Trophoblast cell (in vitro differentiated cells and primary cell): ENCODE measurements at regions not wholly inside any gene's neighbourhood (a gene's known extent, or its start where the extent isn't known, plus 50 kb on each side); places are given as distances from the start of the nearest gene placed in this dataset.

ENCODE experiments used
- DNase-seq, 2 donors: peaks; one replicate each; pipeline ENCODE4 v3.0.0-alpha.2; 2016
- H2AFZ ChIP-seq: 2 replicates; pipeline ENCODE4 v1.6.1; 2013; ENCODE audit warnings: low read length, moderate library complexity, mild to moderate bottlenecking; ENCODE audit not compliant: insufficient read depth, poor library complexity
- H2AK5ac ChIP-seq: 2 replicates; pipeline ENCODE4 v1.6.1; 2013; ENCODE audit warnings: mild to moderate bottlenecking, low read length
- H2BK120ac ChIP-seq: 2 replicates; pipeline ENCODE4 v1.6.1; 2013; ENCODE audit warnings: low read length, mild to moderate bottlenecking, moderate library complexity; ENCODE audit not compliant: insufficient read depth, poor library complexity
- H2BK12ac ChIP-seq: 2 replicates; pipeline ENCODE4 v1.6.1; 2013; ENCODE audit warnings: mild to moderate bottlenecking, low read length, moderate library complexity
- H2BK5ac ChIP-seq: 2 replicates; pipeline ENCODE4 v1.6.1; 2013; ENCODE audit warnings: low read length, low read depth, moderate library complexity, mild to moderate bottlenecking; ENCODE audit not compliant: poor library complexity
- H3K14ac ChIP-seq: 2 replicates; pipeline ENCODE4 v1.6.1; 2013; ENCODE audit warnings: mild to moderate bottlenecking, low read length
- H3K18ac ChIP-seq: 2 replicates; pipeline ENCODE4 v1.6.1; 2013; ENCODE audit warnings: mild to moderate bottlenecking, low read length
- H3K23ac ChIP-seq: 2 replicates; pipeline ENCODE4 v1.6.1; 2013; ENCODE audit warnings: low read length
- H3K27ac ChIP-seq: 2 replicates; pipeline ENCODE4 v1.5.1; 2013; ENCODE audit warnings: low read depth, mild to moderate bottlenecking, inconsistent platforms, low read length, moderate library complexity
- H3K27me3 ChIP-seq: 2 replicates; pipeline ENCODE4 v1.6.1; 2013; ENCODE audit warnings: inconsistent platforms, mild to moderate bottlenecking, low read length, moderate library complexity; ENCODE audit not compliant: insufficient read depth
- H3K36me3 ChIP-seq, 2 experiments: 1 replicate in 1 of 2; 2 replicates in 1 of 2; pipeline ENCODE4 v1.6.1; 2013; ENCODE audit warnings: low read length in 2 of 2, mild to moderate bottlenecking in 2 of 2, moderate library complexity in 1 of 2; ENCODE audit not compliant: insufficient read depth in 2 of 2, control insufficient read depth in 1 of 2
- H3K4ac ChIP-seq: 2 replicates; pipeline ENCODE4 v1.6.1; 2013; ENCODE audit warnings: low read depth, mild to moderate bottlenecking, low read length, moderate library complexity
- H3K4me1 ChIP-seq, 2 experiments: 1 replicate in 1 of 2; 2 replicates in 1 of 2; pipeline ENCODE4 v1.6.1; 2013; ENCODE audit warnings: low read length in 2 of 2, mild to moderate bottlenecking in 2 of 2, moderate library complexity in 1 of 2; ENCODE audit not compliant: insufficient read depth in 2 of 2, control insufficient read depth in 1 of 2
- H3K4me2 ChIP-seq: 2 replicates; pipeline ENCODE4 v1.6.1; 2013; ENCODE audit warnings: inconsistent platforms, mild to moderate bottlenecking, low read length, moderate library complexity
- H3K4me3 ChIP-seq: 2 replicates; pipeline ENCODE4 v1.5.1; 2013; ENCODE audit warnings: mild to moderate bottlenecking, low read depth, low read length, inconsistent platforms
- H3K79me1 ChIP-seq: one replicate; pipeline ENCODE4 v1.6.1; 2013; ENCODE audit warnings: low read length
- H3K79me2 ChIP-seq: 2 replicates; pipeline ENCODE4 v1.6.1; 2013; ENCODE audit warnings: low read length, mild to moderate bottlenecking; ENCODE audit not compliant: control insufficient read depth, insufficient read depth, poor library complexity
- H3K9ac ChIP-seq: 2 replicates; pipeline ENCODE4 v1.6.1; 2013; ENCODE audit warnings: mild to moderate bottlenecking, low read length
- H3K9me3 ChIP-seq: 2 replicates; pipeline ENCODE4 v1.6.1; 2013; ENCODE audit warnings: low read depth, mild to moderate bottlenecking, control low read depth, inconsistent platforms, low read length; ENCODE audit not compliant: insufficient read depth
- H4K12ac ChIP-seq: 2 replicates; pipeline ENCODE4 v1.6.1; 2013; ENCODE audit warnings: low read depth, mild to moderate bottlenecking, low read length, moderate library complexity
- H4K8ac ChIP-seq: 2 replicates; pipeline ENCODE4 v1.6.1; 2013; ENCODE audit warnings: low read depth, mild to moderate bottlenecking, low read length, moderate library complexity
- H4K91ac ChIP-seq: one replicate; pipeline ENCODE4 v1.6.1; 2013; ENCODE audit warnings: low read depth, mild to moderate bottlenecking, low read length, moderate library complexity
- WGBS: extraction: QIAGEN DNeasy Blood & Tissue Kit; methylation state at CpG from one replicate; pipeline ENCODE4 v1.1.7; 2013; ENCODE audit warnings: missing lambda C conversion rate; ENCODE audit not compliant: insufficient read length, insufficient coverage; ENCODE audit errors: extremely low coverage; 5-methylcytosine and 5-hydroxymethylcytosine counted together

DNA sequence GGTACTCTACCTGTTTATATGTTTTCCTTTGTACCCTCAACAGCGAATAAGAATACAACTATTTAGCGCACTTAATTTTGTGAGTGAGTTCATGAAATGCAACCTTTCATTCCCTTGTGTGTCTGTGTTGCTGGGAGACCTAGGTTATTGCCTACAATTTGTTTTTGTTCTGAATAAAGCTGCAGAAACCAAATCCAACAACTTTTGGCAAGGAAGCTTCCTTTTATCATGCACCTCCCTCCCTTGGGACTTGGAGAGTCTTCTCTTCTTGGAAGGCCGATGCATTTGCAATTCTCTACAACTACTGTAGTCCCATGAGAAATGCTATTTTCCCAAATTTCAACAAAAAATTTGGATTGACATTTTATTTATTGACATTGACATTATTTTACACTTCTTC, 1002.4 kb upstream of the CADM2 start:
- Histone ChIP-seq H3K4ac (no peak overlapping the region), H3K79me1 (no peaks in the 10 kb centered on the region), H2BK120ac (no peak overlapping the region), H3K23ac (no peak overlapping the region), H3K36me3 (no peaks in the 10 kb centered on the region), H3K9me3 (no peaks in the 10 kb centered on the region), H3K4me2 (no peak overlapping the region), H3K27me3 (no peaks in the 10 kb centered on the region), H3K4me3 (no peak overlapping the region), H3K18ac (no peak overlapping the region), H2AFZ (no peak overlapping the region), H3K14ac (no peak overlapping the region), H4K91ac (no peak overlapping the region), H3K9ac (no peak overlapping the region), H2BK12ac (no peak overlapping the region), H3K27ac (no peak overlapping the region), H4K12ac (no peak overlapping the region), H2BK5ac (no peak overlapping the region), H3K79me2 (no peaks in the 10 kb centered on the region), H2AK5ac (no peak overlapping the region), H4K8ac (no peak overlapping the region), H3K4me1 (no peaks in the 10 kb centered on the region)
- no CpG with 5 or more reads among the region's 3 CpGs for whole genome bisulfite sequencing
- DNase-seq, result no peak

DNA sequence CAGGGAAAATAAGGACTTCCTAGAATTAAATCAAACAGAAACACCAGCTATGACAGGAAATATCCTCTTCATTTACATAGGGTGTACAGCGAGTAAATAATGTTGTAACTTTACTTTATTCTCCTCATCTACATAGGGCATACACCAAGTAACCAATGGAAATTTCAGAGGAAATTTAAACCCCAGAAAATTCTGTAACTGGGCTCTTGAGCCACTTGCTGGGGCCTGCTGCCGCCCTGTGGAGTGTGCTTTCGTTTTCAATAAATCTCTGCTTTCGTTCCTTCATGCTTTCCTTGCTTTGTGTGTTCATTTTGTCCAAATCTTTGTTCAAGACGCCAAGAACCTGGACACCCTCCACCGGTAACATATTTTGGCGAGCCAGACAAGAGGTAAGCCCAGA, 990.4 kb upstream of the CADM2 start:
- H2BK120ac ChIP-seq, result no peak overlapping the region
- DNase-seq, result no peak
- no peak overlapping the region for H3K9ac ChIP-seq
- no peak overlapping the region for H4K12ac ChIP-seq
- no peaks in the 10 kb centered on the region for H3K79me2 ChIP-seq
- H2AFZ ChIP-seq, result no peak overlapping the region
- H2BK12ac ChIP-seq, result no peak overlapping the region
- no peak overlapping the region for H3K4me2 ChIP-seq
- no peaks in the 10 kb centered on the region for H3K4me1 ChIP-seq
- H3K14ac ChIP-seq, result no peak overlapping the region
- no peaks in the 10 kb centered on the region for H3K79me1 ChIP-seq
- no peak overlapping the region for H2BK5ac ChIP-seq
- H2AK5ac ChIP-seq, result no peak overlapping the region
- no peak overlapping the region for H3K4me3 ChIP-seq
- WGBS, result no CpG with 5 or more reads among the region's 7 CpGs
- no peak overlapping the region for H4K91ac ChIP-seq
- H3K27me3 ChIP-seq, result no peaks in the 10 kb centered on the region
- H3K18ac ChIP-seq, result no peak overlapping the region
- no peak overlapping the region for H3K4ac ChIP-seq
- H4K8ac ChIP-seq, result no peak overlapping the region
- no peaks in the 10 kb centered on the region for H3K9me3 ChIP-seq
- H3K27ac ChIP-seq, result no peak overlapping the region
- H3K36me3 ChIP-seq, result no peaks in the 10 kb centered on the region
- H3K23ac ChIP-seq, result no peak overlapping the region

GRCh38 chr3:83971666-83972065, 987.1 kb upstream of the CADM2 start:
- no peak overlapping the region for H3K23ac ChIP-seq
- H2AK5ac ChIP-seq, result no peak overlapping the region
- H3K79me2 ChIP-seq, result no peaks in the 10 kb centered on the region
- no peaks in the 10 kb centered on the region for H3K79me1 ChIP-seq
- no peak overlapping the region for H4K8ac ChIP-seq
- H4K12ac ChIP-seq, result no peak overlapping the region
- no CpG with 5 or more reads among the region's 1 CpG for WGBS
- no peaks in the 10 kb centered on the region for H3K27me3 ChIP-seq
- H2BK12ac ChIP-seq, result no peak overlapping the region
- H3K27ac ChIP-seq, result no peak overlapping the region
- no peak for DNase-seq
- no peak overlapping the region for H3K14ac ChIP-seq
- no peaks in the 10 kb centered on the region for H3K36me3 ChIP-seq
- no peak overlapping the region for H4K91ac ChIP-seq
- H3K18ac ChIP-seq, result no peak overlapping the region
- no peak overlapping the region for H3K4ac ChIP-seq
- no peak overlapping the region for H3K4me3 ChIP-seq
- no peak overlapping the region for H2BK120ac ChIP-seq
- H2AFZ ChIP-seq, result no peak overlapping the region
- H3K9me3 ChIP-seq, result no peaks in the 10 kb centered on the region
- no peak overlapping the region for H3K9ac ChIP-seq
- no peak overlapping the region for H2BK5ac ChIP-seq
- no peak overlapping the region for H3K4me2 ChIP-seq
- H3K4me1 ChIP-seq, result no peaks in the 10 kb centered on the region

GRCh38 chr3:84008623-84009022, 950.2 kb upstream of the CADM2 start:
- no peak overlapping the region for H3K23ac ChIP-seq
- no peak overlapping the region for H3K14ac ChIP-seq
- no peak overlapping the region for H4K91ac ChIP-seq
- no peak overlapping the region for H3K27ac ChIP-seq
- H3K79me2 ChIP-seq, result no peaks in the 10 kb centered on the region
- no peak overlapping the region for H2BK12ac ChIP-seq
- WGBS, result no CpG with 5 or more reads among the region's 1 CpG
- no peak overlapping the region for H3K4me3 ChIP-seq
- H3K4me2 ChIP-seq, result no peak overlapping the region
- no peaks in the 10 kb centered on the region for H3K27me3 ChIP-seq
- no peak overlapping the region for H3K18ac ChIP-seq
- H4K12ac ChIP-seq, result no peak overlapping the region
- H3K79me1 ChIP-seq, result no peaks in the 10 kb centered on the region
- no peaks in the 10 kb centered on the region for H3K36me3 ChIP-seq
- H3K9ac ChIP-seq, result no peak overlapping the region
- H3K9me3 ChIP-seq, result no peaks in the 10 kb centered on the region
- H2AFZ ChIP-seq, result no peak overlapping the region
- H3K4ac ChIP-seq, result no peak overlapping the region
- H2BK120ac ChIP-seq, result no peak overlapping the region
- H2AK5ac ChIP-seq, result no peak overlapping the region
- DNase-seq, result no peak
- H3K4me1 ChIP-seq, result no peaks in the 10 kb centered on the region
- no peak overlapping the region for H4K8ac ChIP-seq
- no peak overlapping the region for H2BK5ac ChIP-seq
